ENCODE measurements at regions not wholly inside any gene's neighbourhood (a gene's known extent, or its start where the extent isn't known, plus 50 kb on each side); places are given as distances from the start of the nearest gene placed in this dataset.

GRCh38 chr12:67211029-67211428 lies 58.1 kb upstream of the CAND1 start:
- TF ChIP-seq CTCF (IDR thresholded peaks at IDR 0.05; ENCODE audit: borderline replicate concordance, insufficient read depth, low read depth, low read length): no peak
- H3K4me3 ChIP-seq (ENCODE audit: low read depth, low read length): no peak overlapping the region

GRCh38 chr12:67211494-67211893 lies 57.7 kb upstream of the CAND1 start:
- H3K4me3 ChIP-seq (ENCODE audit: low read depth, low read length): no peak overlapping the region
- no peak for TF ChIP-seq CTCF (IDR thresholded peaks at IDR 0.05; ENCODE audit: borderline replicate concordance, insufficient read depth, low read depth, low read length)

GRCh38 chr12:67217647-67218046 lies 51.5 kb upstream of the CAND1 start:
- H3K4me3 ChIP-seq (ENCODE audit: low read depth, low read length): no peak overlapping the region
- TF ChIP-seq CTCF (IDR thresholded peaks at IDR 0.05; ENCODE audit: borderline replicate concordance, insufficient read depth, low read depth, low read length): no peak

Data from GM12875 (cell line).